ENCODE measurements at regions not wholly inside any gene's neighbourhood (a gene's known extent, or its start where the extent isn't known, plus 50 kb on each side); places are given as distances from the start of the nearest gene placed in this dataset.

DNA sequence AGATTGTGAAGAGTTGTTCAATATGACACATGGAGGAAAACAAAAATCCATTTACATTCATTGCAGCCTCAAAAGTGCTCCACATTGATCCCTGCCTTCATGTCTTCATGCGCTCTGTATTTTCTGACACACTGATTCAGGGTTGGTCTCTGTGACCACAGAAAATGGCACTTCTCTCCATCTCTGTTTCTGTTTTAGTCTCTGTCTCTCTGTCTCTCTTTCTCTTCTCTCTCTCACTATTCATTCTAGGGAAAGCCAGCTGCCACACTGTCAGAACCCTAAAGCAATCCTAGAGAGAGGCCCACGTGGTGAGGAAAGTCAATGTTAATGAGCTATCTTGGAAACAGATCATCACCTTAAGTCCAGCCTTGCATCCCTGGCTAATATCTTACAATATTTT, 2238.4 kb downstream of the PCDH7 start:
- TF ChIP-seq EP300 (IDR thresholded peaks at IDR 0.05) = no peak
- no peak for DNase-seq (ENCODE audit: extremely low spot score)
- Histone ChIP-seq H3K27ac (replicated peaks in 1 of 4) (no peak overlapping the region), H3K4me1 (no peaks in the 10 kb centered on the region), H3K36me3 (no peaks in the 10 kb centered on the region), H3K27me3 (no peaks in the 10 kb centered on the region), H3K9me3 (no peaks in the 10 kb centered on the region), H3K4me3 (no peak overlapping the region)
- intact Hi-C loops (cut with DNase I) = no loop called here
- 67% methylated on average over 2 of the region's 2 CpGs for WGBS

DNA sequence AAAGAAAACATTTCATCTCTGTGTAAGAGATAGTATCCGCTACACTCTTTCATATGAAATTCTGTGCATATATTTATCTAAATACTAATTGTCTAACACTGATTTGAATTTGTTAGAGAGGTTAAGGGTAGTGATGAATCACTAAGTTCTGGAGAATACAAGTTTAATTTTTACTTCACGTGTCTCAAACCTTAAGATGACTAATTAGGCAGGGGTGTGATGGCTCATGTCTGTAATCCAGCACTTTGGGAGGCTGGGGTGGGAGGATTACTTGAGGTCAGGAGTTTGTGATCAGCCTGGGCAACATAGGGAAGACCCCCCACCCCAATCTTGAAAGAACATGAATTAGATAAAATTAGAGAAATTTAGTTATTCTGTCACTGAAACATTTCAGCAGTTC, 2241.9 kb downstream of the PCDH7 start:
- TF ChIP-seq POLR2A (IDR thresholded peaks at IDR 0.05; ENCODE audit: low read depth) = no peak
- TF ChIP-seq POLR2AphosphoS5 (IDR thresholded peaks at IDR 0.05) = no peak
- TF ChIP-seq EP300 (IDR thresholded peaks at IDR 0.05) = no peak
- TF ChIP-seq, protein P1, sequence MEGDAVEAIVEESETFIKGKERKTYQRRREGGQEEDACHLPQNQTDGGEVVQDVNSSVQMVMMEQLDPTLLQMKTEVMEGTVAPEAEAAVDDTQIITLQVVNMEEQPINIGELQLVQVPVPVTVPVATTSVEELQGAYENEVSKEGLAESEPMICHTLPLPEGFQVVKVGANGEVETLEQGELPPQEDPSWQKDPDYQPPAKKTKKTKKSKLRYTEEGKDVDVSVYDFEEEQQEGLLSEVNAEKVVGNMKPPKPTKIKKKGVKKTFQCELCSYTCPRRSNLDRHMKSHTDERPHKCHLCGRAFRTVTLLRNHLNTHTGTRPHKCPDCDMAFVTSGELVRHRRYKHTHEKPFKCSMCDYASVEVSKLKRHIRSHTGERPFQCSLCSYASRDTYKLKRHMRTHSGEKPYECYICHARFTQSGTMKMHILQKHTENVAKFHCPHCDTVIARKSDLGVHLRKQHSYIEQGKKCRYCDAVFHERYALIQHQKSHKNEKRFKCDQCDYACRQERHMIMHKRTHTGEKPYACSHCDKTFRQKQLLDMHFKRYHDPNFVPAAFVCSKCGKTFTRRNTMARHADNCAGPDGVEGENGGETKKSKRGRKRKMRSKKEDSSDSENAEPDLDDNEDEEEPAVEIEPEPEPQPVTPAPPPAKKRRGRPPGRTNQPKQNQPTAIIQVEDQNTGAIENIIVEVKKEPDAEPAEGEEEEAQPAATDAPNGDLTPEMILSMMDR (IDR thresholded peaks at IDR 0.05) = no peak
- H3K4me3 ChIP-seq = no peak overlapping the region
- intact Hi-C loops (cut with DNase I) = no loop called here
- no peaks in the 10 kb centered on the region for H3K27me3 ChIP-seq
- no peaks in the 10 kb centered on the region for H3K9me3 ChIP-seq
- H3K27ac ChIP-seq (replicated peaks in 1 of 4) = no peak overlapping the region
- H3K4me1 ChIP-seq = no peaks in the 10 kb centered on the region
- WGBS = 64% methylated on average over 2 of the region's 2 CpGs
- no peaks in the 10 kb centered on the region for H3K36me3 ChIP-seq
- DNase-seq (ENCODE audit: extremely low spot score) = no peak

DNA sequence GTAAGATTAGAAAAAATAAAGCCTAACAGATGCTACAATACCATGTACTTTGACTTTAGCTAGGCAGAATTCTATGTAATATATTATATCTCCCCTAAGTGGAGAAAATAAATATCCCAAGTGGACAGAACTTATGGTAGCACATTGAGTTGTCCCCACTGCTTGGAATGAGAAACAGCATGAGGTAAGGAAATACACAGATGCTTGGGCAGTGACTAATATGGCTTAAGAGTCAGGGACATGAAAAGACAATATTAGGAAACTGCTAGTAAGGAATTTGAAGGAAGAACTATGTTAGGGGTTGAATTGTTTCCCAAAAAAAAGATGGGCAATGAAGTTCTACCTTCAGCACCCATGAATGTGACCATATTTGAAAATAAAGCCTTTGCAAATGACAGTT, 2265.1 kb downstream of the PCDH7 start:
- Histone ChIP-seq H3K36me3 (no peaks in the 10 kb centered on the region), H3K4me3 (no peak overlapping the region), H3K27me3 (no peaks in the 10 kb centered on the region), H3K27ac (replicated peaks in 1 of 4) (no peak overlapping the region), H3K4me1 (no peaks in the 10 kb centered on the region), H3K9me3 (no peaks in the 10 kb centered on the region)
- TF ChIP-seq POLR2AphosphoS5 (IDR thresholded peaks at IDR 0.05) (no peak), POLR2A (IDR thresholded peaks at IDR 0.05; ENCODE audit: low read depth) (no peak)
- no peak for DNase-seq (ENCODE audit: extremely low spot score)
- intact Hi-C loops (cut with DNase I) = no loop called here

DNA sequence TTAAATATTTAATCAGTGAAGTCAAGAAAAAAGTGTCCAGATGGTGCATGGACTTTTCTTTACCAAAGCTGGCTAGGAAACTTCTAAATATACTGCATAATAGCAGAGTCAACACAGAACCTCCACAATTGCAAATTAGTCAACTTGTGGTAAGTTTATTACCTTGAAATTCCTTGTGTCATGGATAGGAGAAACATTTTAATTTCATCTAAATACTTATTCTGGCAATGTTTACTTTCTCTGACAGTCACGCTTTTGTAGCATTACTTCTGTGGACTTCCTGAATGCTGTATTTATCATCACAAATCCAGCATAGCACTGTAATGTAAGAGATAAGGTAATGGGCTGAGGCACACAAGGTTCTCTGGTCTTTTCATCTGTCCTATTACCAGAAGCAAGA, 2266.1 kb downstream of the PCDH7 start:
- Histone ChIP-seq H3K4me3 (no peak overlapping the region), H3K4me1 (no peaks in the 10 kb centered on the region), H3K36me3 (no peaks in the 10 kb centered on the region), H3K27ac (replicated peaks in 1 of 4) (no peak overlapping the region), H3K27me3 (no peaks in the 10 kb centered on the region), H3K9me3 (no peaks in the 10 kb centered on the region)
- no peak for DNase-seq (ENCODE audit: extremely low spot score)
- no peak for TF ChIP-seq EP300 (IDR thresholded peaks at IDR 0.05)
- no peak for TF ChIP-seq POLR2A (IDR thresholded peaks at IDR 0.05; ENCODE audit: low read depth)
- TF ChIP-seq POLR2AphosphoS5 (IDR thresholded peaks at IDR 0.05) = no peak
- TF ChIP-seq, protein P1 (IDR thresholded peaks at IDR 0.05) = no peak
- intact Hi-C loops (cut with DNase I) = no loop called here
- WGBS = 63% methylated on average over 1 of the region's 1 CpG

DNA sequence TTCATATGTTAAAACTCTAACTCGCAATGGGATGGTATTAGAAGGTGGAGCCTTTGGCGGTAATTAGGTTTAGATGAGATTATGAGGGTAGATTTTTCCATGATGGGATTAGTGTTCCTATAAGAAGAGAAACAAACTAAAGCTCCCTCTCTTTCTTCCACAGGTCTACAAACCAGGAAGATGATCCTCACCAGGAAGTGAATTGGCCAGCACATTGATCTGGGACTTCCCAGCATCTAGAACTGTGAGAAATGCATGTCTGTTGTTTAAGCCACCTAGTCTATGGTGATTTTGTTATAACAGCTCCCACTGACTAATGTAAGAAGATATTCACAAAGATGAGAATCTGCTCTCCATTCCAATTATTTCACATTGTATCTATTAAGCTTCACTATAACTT, 2266.9 kb downstream of the PCDH7 start:
- 88% methylated on average over 2 of the region's 2 CpGs for WGBS
- no peaks in the 10 kb centered on the region for H3K9me3 ChIP-seq
- intact Hi-C loops (cut with DNase I) = no loop called here
- H3K4me3 ChIP-seq = no peak overlapping the region
- DNase-seq (ENCODE audit: extremely low spot score) = no peak
- no peaks in the 10 kb centered on the region for H3K27me3 ChIP-seq
- H3K27ac ChIP-seq (replicated peaks in 1 of 4) = no peak overlapping the region
- no peak for TF ChIP-seq POLR2A (IDR thresholded peaks at IDR 0.05; ENCODE audit: low read depth)
- no peak for TF ChIP-seq POLR2AphosphoS5 (IDR thresholded peaks at IDR 0.05)
- TF ChIP-seq, protein P1 (IDR thresholded peaks at IDR 0.05) = no peak
- TF ChIP-seq EP300 (IDR thresholded peaks at IDR 0.05) = no peak
- H3K36me3 ChIP-seq = no peaks in the 10 kb centered on the region
- H3K4me1 ChIP-seq = no peaks in the 10 kb centered on the region

DNA sequence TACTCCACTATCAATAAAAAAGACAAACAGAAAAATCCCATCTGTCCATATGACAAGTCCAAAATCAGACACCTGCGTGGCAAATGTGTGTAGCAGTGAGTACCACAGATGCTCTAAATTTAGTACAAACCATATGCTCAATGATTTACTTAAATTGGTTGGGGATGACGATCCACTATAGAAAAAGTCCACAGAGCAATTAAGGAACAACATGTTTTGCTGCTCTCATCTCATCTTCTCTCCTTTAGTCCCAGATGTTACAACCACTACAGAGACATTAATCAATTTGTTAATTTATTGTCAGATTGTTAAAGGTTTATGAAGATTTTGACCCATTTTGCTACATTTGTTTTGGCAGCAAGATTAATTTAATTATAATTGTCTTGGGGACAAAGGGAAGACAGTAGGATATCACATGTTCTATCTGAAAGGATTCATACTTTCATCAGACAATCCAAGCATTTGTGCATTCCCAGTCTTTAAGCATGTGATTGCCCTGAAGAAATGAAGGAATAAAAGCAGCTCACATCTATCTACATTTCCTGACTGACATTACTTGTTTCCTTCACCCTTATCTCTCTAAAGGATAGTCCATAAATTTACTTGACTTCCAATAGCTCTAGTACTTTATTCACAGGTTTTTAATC, 2268.1 kb downstream of the PCDH7 start:
- TF ChIP-seq, protein P1 (IDR thresholded peaks at IDR 0.05) = no peak
- no peak for TF ChIP-seq POLR2A (IDR thresholded peaks at IDR 0.05; ENCODE audit: low read depth)
- TF ChIP-seq POLR2AphosphoS5 (IDR thresholded peaks at IDR 0.05) = no peak
- no peak overlapping the region for H3K4me3 ChIP-seq
- H3K36me3 ChIP-seq = no peaks in the 10 kb centered on the region
- no peaks in the 10 kb centered on the region for H3K4me1 ChIP-seq
- no peak overlapping the region for H3K27ac ChIP-seq (replicated peaks in 1 of 4)
- WGBS = 72% methylated on average over 2 of the region's 2 CpGs
- no peaks in the 10 kb centered on the region for H3K9me3 ChIP-seq
- no peak for DNase-seq (ENCODE audit: extremely low spot score)
- H3K27me3 ChIP-seq = no peaks in the 10 kb centered on the region
- intact Hi-C loops (cut with DNase I) = no loop called here
